ENCODE measurements at regions not wholly inside any gene's neighbourhood (a gene's known extent, or its start where the extent isn't known, plus 50 kb on each side); places are given as distances from the start of the nearest gene placed in this dataset.

- Histone ChIP-seq H3K27ac (ENCODE audit: low read depth in 2 of 2, low read length in 2 of 2) (no peak overlapping the region), H3K36me3 (ENCODE audit: control insufficient read depth in 2 of 2, insufficient read depth in 2 of 2, low read length in 2 of 2) (no peaks in the 10 kb centered on the region), H3K4me3 (ENCODE audit: low read length in 2 of 2) (no peak overlapping the region), H3K27me3 (ENCODE audit: control insufficient read depth in 2 of 2, insufficient read depth in 2 of 2, low read length in 2 of 2) (no peaks in the 10 kb centered on the region), H3K9me3 (ENCODE audit: control insufficient read depth in 2 of 2, low read length in 2 of 2) (no peaks in the 10 kb centered on the region), H3K9ac (ENCODE audit: low read depth in 1 of 2, low read length in 2 of 2) (no peak overlapping the region), H3K4me1 (ENCODE audit: control insufficient read depth in 2 of 2, insufficient read depth in 2 of 2, low read length in 2 of 2) (no peaks in the 10 kb centered on the region)
Measured at GRCh38 chr2:212737392-212738172, 199.0 kb upstream of the ERBB4 start.

DNA sequence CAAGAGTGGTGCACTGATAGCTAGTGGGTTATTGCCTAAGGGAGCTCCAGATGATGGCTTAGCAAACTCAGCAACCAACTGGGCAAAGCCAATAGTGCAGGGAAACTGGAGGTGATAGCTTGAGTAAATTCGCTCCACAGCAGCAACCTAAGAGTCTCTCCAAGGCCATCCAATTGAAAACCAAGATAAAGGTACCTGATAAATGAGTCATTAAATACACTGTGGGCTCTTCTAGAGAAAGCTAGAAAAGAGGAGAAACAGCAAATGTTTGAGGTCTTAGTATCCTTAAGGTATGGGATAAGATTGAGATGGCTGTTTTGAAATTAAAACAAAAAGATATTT is 197.8 kb upstream of the ERBB4 start:
- Histone ChIP-seq H3K27ac (ENCODE audit: low read depth in 2 of 2, low read length in 2 of 2) (no peak overlapping the region), H3K4me3 (ENCODE audit: low read length in 2 of 2) (no peak overlapping the region), H3K9me3 (ENCODE audit: control insufficient read depth in 2 of 2, low read length in 2 of 2) (no peaks in the 10 kb centered on the region), H3K4me1 (ENCODE audit: control insufficient read depth in 2 of 2, insufficient read depth in 2 of 2, low read length in 2 of 2) (no peaks in the 10 kb centered on the region), H3K27me3 (ENCODE audit: control insufficient read depth in 2 of 2, insufficient read depth in 2 of 2, low read length in 2 of 2) (no peaks in the 10 kb centered on the region), H3K9ac (ENCODE audit: low read depth in 1 of 2, low read length in 2 of 2) (no peak overlapping the region), H3K36me3 (ENCODE audit: control insufficient read depth in 2 of 2, insufficient read depth in 2 of 2, low read length in 2 of 2) (no peaks in the 10 kb centered on the region)

GRCh38 chr2:212733273-212733672 is 194.7 kb upstream of the ERBB4 start:
- H3K36me3 ChIP-seq (ENCODE audit: control insufficient read depth in 2 of 2, insufficient read depth in 2 of 2, low read length in 2 of 2) = no peaks in the 10 kb centered on the region
- no peak overlapping the region for H3K4me3 ChIP-seq (ENCODE audit: low read length in 2 of 2)
- no peaks in the 10 kb centered on the region for H3K9me3 ChIP-seq (ENCODE audit: control insufficient read depth in 2 of 2, low read length in 2 of 2)
- no peaks in the 10 kb centered on the region for H3K4me1 ChIP-seq (ENCODE audit: control insufficient read depth in 2 of 2, insufficient read depth in 2 of 2, low read length in 2 of 2)
- no peak overlapping the region for H3K9ac ChIP-seq (ENCODE audit: low read depth in 1 of 2, low read length in 2 of 2)
- H3K27ac ChIP-seq (ENCODE audit: low read depth in 2 of 2, low read length in 2 of 2) = no peak overlapping the region
- H3K27me3 ChIP-seq (ENCODE audit: control insufficient read depth in 2 of 2, insufficient read depth in 2 of 2, low read length in 2 of 2) = no peaks in the 10 kb centered on the region

DNA sequence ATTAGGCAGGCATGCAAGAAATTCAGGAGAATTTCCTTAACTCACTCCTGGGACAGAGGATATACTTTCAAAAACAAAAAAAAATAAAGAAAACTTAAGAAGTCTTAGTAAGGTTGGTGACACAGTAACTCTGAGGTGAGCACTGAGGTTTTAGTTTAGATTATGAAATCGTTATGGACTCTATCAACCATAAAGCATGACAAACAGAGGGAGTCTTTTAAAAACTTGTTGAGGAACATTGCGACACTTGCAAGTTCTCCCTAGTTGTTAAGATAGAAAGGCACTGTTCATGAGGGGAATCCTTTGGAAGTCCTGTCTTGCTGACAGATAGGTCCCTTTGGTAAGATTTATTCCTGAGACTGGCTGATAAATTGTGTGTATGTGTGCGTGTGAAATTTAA is 194.3 kb upstream of the ERBB4 start:
- no peak overlapping the region for H3K9ac ChIP-seq (ENCODE audit: low read depth in 1 of 2, low read length in 2 of 2)
- H3K27ac ChIP-seq (ENCODE audit: low read depth in 2 of 2, low read length in 2 of 2) = no peak overlapping the region
- no peak overlapping the region for H3K4me3 ChIP-seq (ENCODE audit: low read length in 2 of 2)
- no peaks in the 10 kb centered on the region for H3K4me1 ChIP-seq (ENCODE audit: control insufficient read depth in 2 of 2, insufficient read depth in 2 of 2, low read length in 2 of 2)
- no peaks in the 10 kb centered on the region for H3K27me3 ChIP-seq (ENCODE audit: control insufficient read depth in 2 of 2, insufficient read depth in 2 of 2, low read length in 2 of 2)
- no peaks in the 10 kb centered on the region for H3K9me3 ChIP-seq (ENCODE audit: control insufficient read depth in 2 of 2, low read length in 2 of 2)
- H3K36me3 ChIP-seq (ENCODE audit: control insufficient read depth in 2 of 2, insufficient read depth in 2 of 2, low read length in 2 of 2) = no peaks in the 10 kb centered on the region

GRCh38 chr2:212730994-212731393 is 192.4 kb upstream of the ERBB4 start:
- no peaks in the 10 kb centered on the region for H3K9me3 ChIP-seq (ENCODE audit: control insufficient read depth in 2 of 2, low read length in 2 of 2)
- H3K4me1 ChIP-seq (ENCODE audit: control insufficient read depth in 2 of 2, insufficient read depth in 2 of 2, low read length in 2 of 2) = no peaks in the 10 kb centered on the region
- no peak overlapping the region for H3K9ac ChIP-seq (ENCODE audit: low read depth in 1 of 2, low read length in 2 of 2)
- no peak overlapping the region for H3K27ac ChIP-seq (ENCODE audit: low read depth in 2 of 2, low read length in 2 of 2)
- H3K27me3 ChIP-seq (ENCODE audit: control insufficient read depth in 2 of 2, insufficient read depth in 2 of 2, low read length in 2 of 2) = no peaks in the 10 kb centered on the region
- no peak overlapping the region for H3K4me3 ChIP-seq (ENCODE audit: low read length in 2 of 2)
- H3K36me3 ChIP-seq (ENCODE audit: control insufficient read depth in 2 of 2, insufficient read depth in 2 of 2, low read length in 2 of 2) = no peaks in the 10 kb centered on the region

- Histone ChIP-seq H3K36me3 (ENCODE audit: control insufficient read depth in 2 of 2, insufficient read depth in 2 of 2, low read length in 2 of 2) (no peaks in the 10 kb centered on the region), H3K27me3 (ENCODE audit: control insufficient read depth in 2 of 2, insufficient read depth in 2 of 2, low read length in 2 of 2) (no peaks in the 10 kb centered on the region), H3K9ac (ENCODE audit: low read depth in 1 of 2, low read length in 2 of 2) (no peak overlapping the region), H3K27ac (ENCODE audit: low read depth in 2 of 2, low read length in 2 of 2) (no peak overlapping the region), H3K4me3 (ENCODE audit: low read length in 2 of 2) (no peak overlapping the region), H3K9me3 (ENCODE audit: control insufficient read depth in 2 of 2, low read length in 2 of 2) (no peaks in the 10 kb centered on the region), H3K4me1 (ENCODE audit: control insufficient read depth in 2 of 2, insufficient read depth in 2 of 2, low read length in 2 of 2) (no peaks in the 10 kb centered on the region)
Measured at GRCh38 chr2:212728717-212729116, 190.1 kb upstream of the ERBB4 start.

- Histone ChIP-seq H3K4me1 (ENCODE audit: control insufficient read depth in 2 of 2, insufficient read depth in 2 of 2, low read length in 2 of 2) (no peaks in the 10 kb centered on the region), H3K36me3 (ENCODE audit: control insufficient read depth in 2 of 2, insufficient read depth in 2 of 2, low read length in 2 of 2) (no peaks in the 10 kb centered on the region), H3K27ac (ENCODE audit: low read depth in 2 of 2, low read length in 2 of 2) (no peak overlapping the region), H3K4me3 (ENCODE audit: low read length in 2 of 2) (no peak overlapping the region), H3K9me3 (ENCODE audit: control insufficient read depth in 2 of 2, low read length in 2 of 2) (no peaks in the 10 kb centered on the region), H3K27me3 (ENCODE audit: control insufficient read depth in 2 of 2, insufficient read depth in 2 of 2, low read length in 2 of 2) (no peaks in the 10 kb centered on the region), H3K9ac (ENCODE audit: low read depth in 1 of 2, low read length in 2 of 2) (no peak overlapping the region)
Measured at GRCh38 chr2:212727751-212728150, 189.1 kb upstream of the ERBB4 start.

DNA sequence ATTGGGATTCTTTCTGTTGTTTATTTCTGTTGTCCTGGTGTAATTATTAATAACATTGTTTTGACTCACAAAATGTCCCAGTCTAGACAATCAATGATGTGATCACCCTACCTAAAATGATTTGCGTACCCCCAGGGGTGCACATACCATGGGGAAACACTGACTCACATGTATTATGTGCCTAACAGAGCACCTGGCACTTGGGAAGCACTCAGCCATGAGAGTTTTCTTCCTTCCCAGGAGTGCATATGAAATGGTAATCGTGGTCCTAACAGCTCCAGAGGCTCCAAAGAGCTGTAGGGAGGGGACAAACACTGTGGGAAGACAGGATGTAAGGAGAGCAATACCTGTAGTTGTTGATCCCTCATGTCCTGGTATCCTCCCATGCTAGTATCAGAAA is 187.8 kb upstream of the ERBB4 start:
- Histone ChIP-seq H3K27me3 (ENCODE audit: control insufficient read depth in 2 of 2, insufficient read depth in 2 of 2, low read length in 2 of 2) (no peaks in the 10 kb centered on the region), H3K9me3 (ENCODE audit: control insufficient read depth in 2 of 2, low read length in 2 of 2) (no peaks in the 10 kb centered on the region), H3K4me1 (ENCODE audit: control insufficient read depth in 2 of 2, insufficient read depth in 2 of 2, low read length in 2 of 2) (no peaks in the 10 kb centered on the region), H3K9ac (ENCODE audit: low read depth in 1 of 2, low read length in 2 of 2) (no peak overlapping the region), H3K27ac (ENCODE audit: low read depth in 2 of 2, low read length in 2 of 2) (no peak overlapping the region), H3K4me3 (ENCODE audit: low read length in 2 of 2) (no peak overlapping the region), H3K36me3 (ENCODE audit: control insufficient read depth in 2 of 2, insufficient read depth in 2 of 2, low read length in 2 of 2) (no peaks in the 10 kb centered on the region)

DNA sequence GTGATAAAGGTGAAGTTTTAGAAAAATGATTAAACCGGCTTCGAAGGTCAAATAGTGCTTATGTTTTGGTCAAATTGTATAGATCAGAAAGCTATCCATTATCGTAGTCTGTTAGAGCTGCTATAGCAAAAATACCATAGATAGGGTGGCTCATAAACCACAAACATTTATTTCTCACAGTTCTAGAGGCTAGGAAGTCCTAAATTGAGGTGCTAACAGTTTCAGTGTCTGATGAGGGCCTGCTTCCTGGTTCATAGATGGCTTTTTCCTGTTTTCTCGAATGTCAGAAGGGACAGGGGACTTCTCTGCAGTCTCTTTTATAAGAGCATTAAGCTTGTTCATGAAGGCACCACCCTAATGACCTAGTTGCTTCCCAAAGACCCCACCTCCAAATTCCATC is 186.6 kb upstream of the ERBB4 start:
- Histone ChIP-seq H3K27me3 (ENCODE audit: control insufficient read depth in 2 of 2, insufficient read depth in 2 of 2, low read length in 2 of 2) (no peaks in the 10 kb centered on the region), H3K36me3 (ENCODE audit: control insufficient read depth in 2 of 2, insufficient read depth in 2 of 2, low read length in 2 of 2) (no peaks in the 10 kb centered on the region), H3K27ac (ENCODE audit: low read depth in 2 of 2, low read length in 2 of 2) (no peak overlapping the region), H3K4me1 (ENCODE audit: control insufficient read depth in 2 of 2, insufficient read depth in 2 of 2, low read length in 2 of 2) (no peaks in the 10 kb centered on the region), H3K9me3 (ENCODE audit: control insufficient read depth in 2 of 2, low read length in 2 of 2) (no peaks in the 10 kb centered on the region), H3K4me3 (ENCODE audit: low read length in 2 of 2) (no peak overlapping the region), H3K9ac (ENCODE audit: low read depth in 1 of 2, low read length in 2 of 2) (no peak overlapping the region)

GRCh38 chr2:212723226-212723625 is 184.6 kb upstream of the ERBB4 start:
- no peaks in the 10 kb centered on the region for H3K4me1 ChIP-seq (ENCODE audit: control insufficient read depth in 2 of 2, insufficient read depth in 2 of 2, low read length in 2 of 2)

DNA sequence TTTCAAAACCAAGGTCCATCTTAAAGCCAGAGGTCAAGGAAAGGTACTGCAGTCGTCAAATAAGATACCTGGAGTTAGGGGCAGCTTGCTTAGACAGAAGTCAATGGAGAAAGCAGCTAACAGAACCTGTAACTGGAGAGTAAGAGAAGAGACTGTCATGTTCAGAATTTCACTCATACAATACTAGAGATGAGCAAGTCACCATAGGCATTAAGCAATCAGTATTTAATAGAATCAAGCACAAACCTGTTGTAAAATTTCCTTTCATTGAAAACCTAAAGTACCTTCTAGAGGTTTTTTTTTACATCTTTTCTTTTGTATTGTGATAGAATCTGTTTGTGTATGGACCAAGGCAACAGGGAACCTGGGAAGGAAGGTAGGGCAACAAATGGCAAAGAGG is 183.4 kb upstream of the ERBB4 start:
- Histone ChIP-seq H3K27me3 (ENCODE audit: control insufficient read depth in 2 of 2, insufficient read depth in 2 of 2, low read length in 2 of 2) (no peaks in the 10 kb centered on the region), H3K27ac (ENCODE audit: low read depth in 2 of 2, low read length in 2 of 2) (no peak overlapping the region), H3K9me3 (ENCODE audit: control insufficient read depth in 2 of 2, low read length in 2 of 2) (no peaks in the 10 kb centered on the region), H3K4me3 (ENCODE audit: low read length in 2 of 2) (no peak overlapping the region), H3K4me1 (ENCODE audit: control insufficient read depth in 2 of 2, insufficient read depth in 2 of 2, low read length in 2 of 2) (no peaks in the 10 kb centered on the region), H3K36me3 (ENCODE audit: control insufficient read depth in 2 of 2, insufficient read depth in 2 of 2, low read length in 2 of 2) (no peaks in the 10 kb centered on the region), H3K9ac (ENCODE audit: low read depth in 1 of 2, low read length in 2 of 2) (no peak overlapping the region)

More at GRCh38 chr2:212723226-212723625, 184.6 kb upstream of the ERBB4 start:
- H3K36me3 ChIP-seq (ENCODE audit: control insufficient read depth in 2 of 2, insufficient read depth in 2 of 2, low read length in 2 of 2) = no peaks in the 10 kb centered on the region
- H3K27me3 ChIP-seq (ENCODE audit: control insufficient read depth in 2 of 2, insufficient read depth in 2 of 2, low read length in 2 of 2) = no peaks in the 10 kb centered on the region
- H3K9ac ChIP-seq (ENCODE audit: low read depth in 1 of 2, low read length in 2 of 2) = no peak overlapping the region
- no peaks in the 10 kb centered on the region for H3K9me3 ChIP-seq (ENCODE audit: control insufficient read depth in 2 of 2, low read length in 2 of 2)
- H3K27ac ChIP-seq (ENCODE audit: low read depth in 2 of 2, low read length in 2 of 2) = no peak overlapping the region
- H3K4me3 ChIP-seq (ENCODE audit: low read length in 2 of 2) = no peak overlapping the region
